ENCODE measurements at regions not wholly inside any gene's neighbourhood (a gene's known extent, or its start where the extent isn't known, plus 50 kb on each side); places are given as distances from the start of the nearest gene placed in this dataset.

DNA sequence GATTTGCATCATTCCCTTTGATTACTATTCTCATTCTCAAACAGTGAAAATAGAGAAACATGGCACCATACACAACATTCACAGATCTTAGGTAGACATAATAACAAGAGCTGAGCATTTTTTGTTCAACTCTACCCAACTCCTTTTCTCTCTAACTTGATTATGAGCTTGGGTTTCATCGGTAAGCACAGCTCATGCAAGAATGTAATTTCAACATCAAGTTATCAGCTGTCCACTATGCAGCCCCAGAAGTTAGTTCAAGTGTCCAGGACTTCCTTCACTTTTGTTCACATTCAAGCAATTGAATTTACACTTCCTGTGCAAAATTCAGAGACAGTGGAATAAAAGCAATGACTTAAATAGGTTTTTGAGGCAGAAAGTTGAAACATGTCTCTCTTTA lies 297.7 kb upstream of the SASH1 start:
- Histone ChIP-seq H3K9me3 (ENCODE audit: insufficient read depth, low read depth, low read length) (no peaks in the 10 kb centered on the region), H3K4me3 (ENCODE audit: insufficient read depth, low read depth, low read length) (no peak overlapping the region), H3K27me3 (ENCODE audit: insufficient read depth, low read length) (no peaks in the 10 kb centered on the region), H3K36me3 (ENCODE audit: insufficient read depth, low read length) (no peaks in the 10 kb centered on the region), H4K20me1 (ENCODE audit: insufficient read depth, low read length) (no peaks in the 10 kb centered on the region), H3K4me2 (ENCODE audit: low read length) (peak overlapping the region; percentile 39), H3K79me2 (ENCODE audit: insufficient read depth, low read length) (no peaks in the 10 kb centered on the region), H3K27ac (ENCODE audit: low read depth, low read length) (peak overlapping the region; percentile 25), H2AFZ (ENCODE audit: low read depth, low read length) (no peak overlapping the region), H3K4me1 (ENCODE audit: insufficient read depth, low read length) (no peaks in the 10 kb centered on the region), H3K9ac (ENCODE audit: low read length) (no peak overlapping the region)
- no peak overlapping the region for H3K27ac Mint-ChIP-seq (ENCODE audit: unreplicated experiment)
- no peak overlapping the region for H3K4me3 Mint-ChIP-seq (ENCODE audit: unreplicated experiment)
- FAIRE-seq: no peak
- peaks cover 1% of the 10 kb centered on the region for H3K4me1 Mint-ChIP-seq (ENCODE audit: low read depth, unreplicated experiment)
- no peak for TF ChIP-seq EZH2 (IDR thresholded peaks at IDR 0.05; ENCODE audit: insufficient read depth, low read length)
- TF ChIP-seq, protein P1, sequence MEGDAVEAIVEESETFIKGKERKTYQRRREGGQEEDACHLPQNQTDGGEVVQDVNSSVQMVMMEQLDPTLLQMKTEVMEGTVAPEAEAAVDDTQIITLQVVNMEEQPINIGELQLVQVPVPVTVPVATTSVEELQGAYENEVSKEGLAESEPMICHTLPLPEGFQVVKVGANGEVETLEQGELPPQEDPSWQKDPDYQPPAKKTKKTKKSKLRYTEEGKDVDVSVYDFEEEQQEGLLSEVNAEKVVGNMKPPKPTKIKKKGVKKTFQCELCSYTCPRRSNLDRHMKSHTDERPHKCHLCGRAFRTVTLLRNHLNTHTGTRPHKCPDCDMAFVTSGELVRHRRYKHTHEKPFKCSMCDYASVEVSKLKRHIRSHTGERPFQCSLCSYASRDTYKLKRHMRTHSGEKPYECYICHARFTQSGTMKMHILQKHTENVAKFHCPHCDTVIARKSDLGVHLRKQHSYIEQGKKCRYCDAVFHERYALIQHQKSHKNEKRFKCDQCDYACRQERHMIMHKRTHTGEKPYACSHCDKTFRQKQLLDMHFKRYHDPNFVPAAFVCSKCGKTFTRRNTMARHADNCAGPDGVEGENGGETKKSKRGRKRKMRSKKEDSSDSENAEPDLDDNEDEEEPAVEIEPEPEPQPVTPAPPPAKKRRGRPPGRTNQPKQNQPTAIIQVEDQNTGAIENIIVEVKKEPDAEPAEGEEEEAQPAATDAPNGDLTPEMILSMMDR (IDR thresholded peaks at IDR 0.05; ENCODE audit: insufficient read depth, low read depth, low read length): no peak
- no peaks in the 10 kb centered on the region for H3K36me3 Mint-ChIP-seq (ENCODE audit: low read depth, unreplicated experiment)
- no peak for DNase-seq (ENCODE audit: low read depth)
- H3K9me3 Mint-ChIP-seq (ENCODE audit: unreplicated experiment): no peaks in the 10 kb centered on the region
- H3K27me3 Mint-ChIP-seq (ENCODE audit: low read depth, unreplicated experiment): no peaks in the 10 kb centered on the region

DNA sequence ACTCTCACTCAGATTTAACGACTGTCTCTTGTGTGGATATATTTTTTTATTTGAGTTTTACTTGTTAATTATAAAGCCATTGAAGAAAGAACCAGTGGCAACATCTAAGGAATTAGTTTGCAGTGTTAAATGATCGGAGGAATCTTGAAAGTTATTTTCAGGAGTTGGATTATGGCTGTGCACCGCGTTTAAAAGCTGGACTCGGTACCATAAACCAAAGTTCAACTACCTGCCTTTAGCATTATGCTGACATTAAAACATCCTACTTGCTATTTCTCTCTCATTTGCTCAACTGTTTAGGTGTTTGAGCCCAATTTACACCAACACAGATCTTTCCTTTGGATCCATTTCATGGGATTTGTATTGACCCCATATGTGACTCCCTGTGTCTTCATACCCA lies 289.4 kb upstream of the SASH1 start:
- FAIRE-seq: no peak
- no peaks in the 10 kb centered on the region for H3K27me3 ChIP-seq (ENCODE audit: insufficient read depth, low read length)
- no peak for DNase-seq (ENCODE audit: low read depth)

DNA sequence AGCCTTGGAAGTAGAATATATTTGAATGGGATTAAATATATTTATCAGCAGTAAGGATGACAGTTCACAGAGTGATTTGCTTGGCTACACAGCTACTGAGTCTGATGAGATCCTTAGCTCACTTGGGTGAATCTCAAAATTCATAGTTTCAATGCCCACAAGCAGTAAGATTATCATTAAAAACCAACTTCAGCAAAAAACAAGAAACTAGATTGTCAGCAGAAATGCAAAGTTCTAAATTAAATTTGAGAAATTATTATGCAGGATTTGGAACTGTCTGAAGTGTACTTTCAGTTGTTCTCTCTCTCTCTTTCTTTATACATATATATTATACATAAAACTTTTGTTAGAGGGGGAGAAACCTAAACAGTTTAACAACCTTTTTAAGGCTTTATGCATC lies 288.8 kb upstream of the SASH1 start:
- Mint-ChIP-seq H3K4me3 (ENCODE audit: unreplicated experiment) (no peak overlapping the region), H3K36me3 (ENCODE audit: low read depth, unreplicated experiment) (no peaks in the 10 kb centered on the region), H3K9me3 (ENCODE audit: unreplicated experiment) (peaks cover 2% of the 10 kb centered on the region), H3K27me3 (ENCODE audit: low read depth, unreplicated experiment) (no peaks in the 10 kb centered on the region), H3K4me1 (ENCODE audit: low read depth, unreplicated experiment) (no peaks in the 10 kb centered on the region), H3K27ac (ENCODE audit: unreplicated experiment) (no peak overlapping the region)
- H2AFZ ChIP-seq (ENCODE audit: low read depth, low read length): no peak overlapping the region
- no peaks in the 10 kb centered on the region for H3K27me3 ChIP-seq (ENCODE audit: insufficient read depth, low read length)
- H4K20me1 ChIP-seq (ENCODE audit: insufficient read depth, low read length): no peaks in the 10 kb centered on the region
- H3K9ac ChIP-seq (ENCODE audit: low read length): no peak overlapping the region
- H3K4me3 ChIP-seq (ENCODE audit: insufficient read depth, low read depth, low read length): no peak overlapping the region
- H3K4me1 ChIP-seq (ENCODE audit: insufficient read depth, low read length): no peaks in the 10 kb centered on the region
- FAIRE-seq (no peak), DNase-seq (ENCODE audit: low read depth) (no peak)
- H3K9me3 ChIP-seq (ENCODE audit: insufficient read depth, low read depth, low read length): no peaks in the 10 kb centered on the region
- H3K36me3 ChIP-seq (ENCODE audit: insufficient read depth, low read length): no peaks in the 10 kb centered on the region
- no peak overlapping the region for H3K4me2 ChIP-seq (ENCODE audit: low read length)
- TF ChIP-seq, protein P1 (IDR thresholded peaks at IDR 0.05; ENCODE audit: insufficient read depth, low read depth, low read length): no peak
- no peak for TF ChIP-seq EZH2 (IDR thresholded peaks at IDR 0.05; ENCODE audit: insufficient read depth, low read length)
- H3K27ac ChIP-seq (ENCODE audit: low read depth, low read length): no peak overlapping the region
- H3K79me2 ChIP-seq (ENCODE audit: insufficient read depth, low read length): no peaks in the 10 kb centered on the region

More for the DNA sequence above, 289.4 kb upstream of the SASH1 start:
- Histone ChIP-seq H3K9me3 (ENCODE audit: insufficient read depth, low read depth, low read length) (no peaks in the 10 kb centered on the region), H3K79me2 (ENCODE audit: insufficient read depth, low read length) (no peaks in the 10 kb centered on the region), H3K9ac (ENCODE audit: low read length) (no peak overlapping the region), H3K4me3 (ENCODE audit: insufficient read depth, low read depth, low read length) (no peak overlapping the region), H4K20me1 (ENCODE audit: insufficient read depth, low read length) (no peaks in the 10 kb centered on the region), H3K4me2 (ENCODE audit: low read length) (no peak overlapping the region), H3K4me1 (ENCODE audit: insufficient read depth, low read length) (no peaks in the 10 kb centered on the region), H3K27ac (ENCODE audit: low read depth, low read length) (no peak overlapping the region), H2AFZ (ENCODE audit: low read depth, low read length) (no peak overlapping the region), H3K36me3 (ENCODE audit: insufficient read depth, low read length) (no peaks in the 10 kb centered on the region)
- H3K4me3 Mint-ChIP-seq (ENCODE audit: unreplicated experiment): no peak overlapping the region
- TF ChIP-seq EZH2 (IDR thresholded peaks at IDR 0.05; ENCODE audit: insufficient read depth, low read length): no peak
- TF ChIP-seq, protein P1 (IDR thresholded peaks at IDR 0.05; ENCODE audit: insufficient read depth, low read depth, low read length): no peak
- no peaks in the 10 kb centered on the region for H3K36me3 Mint-ChIP-seq (ENCODE audit: low read depth, unreplicated experiment)
- peaks cover 2% of the 10 kb centered on the region for H3K9me3 Mint-ChIP-seq (ENCODE audit: unreplicated experiment)
- H3K27me3 Mint-ChIP-seq (ENCODE audit: low read depth, unreplicated experiment): no peaks in the 10 kb centered on the region
- H3K27ac Mint-ChIP-seq (ENCODE audit: unreplicated experiment): no peak overlapping the region
- no peaks in the 10 kb centered on the region for H3K4me1 Mint-ChIP-seq (ENCODE audit: low read depth, unreplicated experiment)

All from astrocyte (in vitro differentiated cells and primary cell).